Uterus (tissue), 2 donors: ENCODE measurements at regions not wholly inside any gene's neighbourhood (a gene's known extent, or its start where the extent isn't known, plus 50 kb on each side); places are given as distances from the start of the nearest gene placed in this dataset.

Experiments
- CTCF ChIP-seq, 4 experiments: fragments of 200-600 bp in 2 of 4; fragments of 450-650 bp in 2 of 4; sonication (generic) in 2 of 4; IDR thresholded peaks; one replicate each; pipeline ENCODE4 v1.5.1; 2016 to 2019; ENCODE audit warnings: antibody characterized with exemption in 4 of 4, mild to moderate bottlenecking in 2 of 4, moderate library complexity in 1 of 4
- POLR2A ChIP-seq, 2 donors: fragments of 450-650 bp; IDR thresholded peaks; one replicate each; pipeline ENCODE4 v1.6.1; 2016; ENCODE audit warnings: antibody characterized with exemption in 2 of 2, mild to moderate bottlenecking in 1 of 2, moderate library complexity in 1 of 2

- TF ChIP-seq CTCF (IDR thresholded peaks at IDR 0.05) (no peak), POLR2A (IDR thresholded peaks at IDR 0.05) (no peak)
Measured at GRCh38 chrX:143363419-143363818, 153.9 kb downstream of the SPANXN3 start.
